ENCODE measurements at regions not wholly inside any gene's neighbourhood (a gene's known extent, or its start where the extent isn't known, plus 50 kb on each side); places are given as distances from the start of the nearest gene placed in this dataset.

DNA sequence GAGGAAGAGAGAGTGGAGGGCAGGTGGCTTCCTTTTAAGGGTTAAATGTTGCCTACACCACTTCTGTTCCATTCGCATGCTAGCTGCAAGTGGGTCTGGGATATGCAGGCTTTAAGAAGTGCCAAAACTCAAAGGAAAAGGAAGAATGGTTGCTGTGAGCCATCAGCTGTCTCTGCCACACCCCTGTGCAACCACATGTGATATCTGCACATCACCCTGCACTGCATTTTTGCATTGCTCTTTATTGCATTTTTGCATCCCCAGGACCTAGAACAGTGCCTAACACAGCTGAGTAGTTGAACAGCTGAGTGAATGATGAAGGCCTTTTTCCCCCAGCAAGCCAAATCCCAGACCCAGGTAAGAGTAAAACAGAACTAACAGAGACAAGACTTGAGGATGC lies 136.1 kb downstream of the ZIC5 start:
- DNase-seq (ENCODE audit: low read depth in 2 of 2), result no peak
- TF ChIP-seq, protein P1, sequence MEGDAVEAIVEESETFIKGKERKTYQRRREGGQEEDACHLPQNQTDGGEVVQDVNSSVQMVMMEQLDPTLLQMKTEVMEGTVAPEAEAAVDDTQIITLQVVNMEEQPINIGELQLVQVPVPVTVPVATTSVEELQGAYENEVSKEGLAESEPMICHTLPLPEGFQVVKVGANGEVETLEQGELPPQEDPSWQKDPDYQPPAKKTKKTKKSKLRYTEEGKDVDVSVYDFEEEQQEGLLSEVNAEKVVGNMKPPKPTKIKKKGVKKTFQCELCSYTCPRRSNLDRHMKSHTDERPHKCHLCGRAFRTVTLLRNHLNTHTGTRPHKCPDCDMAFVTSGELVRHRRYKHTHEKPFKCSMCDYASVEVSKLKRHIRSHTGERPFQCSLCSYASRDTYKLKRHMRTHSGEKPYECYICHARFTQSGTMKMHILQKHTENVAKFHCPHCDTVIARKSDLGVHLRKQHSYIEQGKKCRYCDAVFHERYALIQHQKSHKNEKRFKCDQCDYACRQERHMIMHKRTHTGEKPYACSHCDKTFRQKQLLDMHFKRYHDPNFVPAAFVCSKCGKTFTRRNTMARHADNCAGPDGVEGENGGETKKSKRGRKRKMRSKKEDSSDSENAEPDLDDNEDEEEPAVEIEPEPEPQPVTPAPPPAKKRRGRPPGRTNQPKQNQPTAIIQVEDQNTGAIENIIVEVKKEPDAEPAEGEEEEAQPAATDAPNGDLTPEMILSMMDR (IDR thresholded peaks at IDR 0.05; ENCODE audit: low read depth, low read length), result no peak
- H3K4me3 ChIP-seq (replicated peaks in 1 of 2; ENCODE audit: low read depth in 2 of 2, low read length in 2 of 2), result no peak overlapping the region

DNA sequence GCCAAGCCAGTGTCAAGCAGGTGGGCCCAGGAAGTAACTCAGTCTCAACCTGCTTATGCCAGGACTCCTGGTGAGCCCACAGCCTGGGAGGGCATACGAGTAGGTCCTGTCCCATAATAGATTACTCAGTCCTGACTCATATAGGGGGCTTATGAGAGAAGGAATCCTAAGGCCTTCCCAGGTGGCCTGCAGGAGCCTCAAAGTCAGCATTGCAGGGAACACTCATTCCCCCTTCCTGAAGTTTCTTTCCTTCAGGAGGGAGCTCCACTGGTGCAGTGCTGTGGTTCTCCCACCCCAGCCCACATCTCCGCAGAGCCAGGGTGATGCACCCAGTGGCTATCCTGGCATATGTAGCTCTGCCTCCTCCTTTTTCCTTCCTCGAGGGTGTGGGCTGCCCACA lies 137.3 kb downstream of the ZIC5 start:
- DNase-seq (ENCODE audit: low read depth in 2 of 2), result no peak
- H3K4me3 ChIP-seq (replicated peaks in 1 of 2; ENCODE audit: low read depth in 2 of 2, low read length in 2 of 2), result no peak overlapping the region
- TF ChIP-seq, protein P1 (IDR thresholded peaks at IDR 0.05; ENCODE audit: low read depth, low read length), result no peak

DNA sequence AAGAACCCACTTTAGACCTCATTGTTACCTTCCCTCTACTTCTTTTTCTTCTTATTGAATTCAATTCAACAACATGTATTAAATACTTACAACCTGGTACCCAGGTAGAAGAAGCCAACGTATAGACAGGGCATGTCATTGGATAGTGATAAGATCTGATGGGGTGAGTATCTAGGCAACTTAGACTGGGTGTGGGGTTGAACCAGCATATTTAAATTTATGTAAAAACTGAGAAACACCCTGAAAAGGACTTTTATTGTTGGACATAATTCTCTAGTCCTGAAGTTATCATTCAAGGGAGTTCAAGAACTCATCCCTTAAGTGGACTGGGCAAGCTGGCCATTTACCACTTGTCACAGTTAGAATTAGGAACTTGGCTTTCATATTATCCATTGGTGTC lies 139.2 kb downstream of the ZIC5 start:
- no peak overlapping the region for H3K4me3 ChIP-seq (replicated peaks in 1 of 2; ENCODE audit: low read depth in 2 of 2, low read length in 2 of 2)
- DNase-seq (ENCODE audit: low read depth in 2 of 2), result no peak
- TF ChIP-seq, protein P1 (IDR thresholded peaks at IDR 0.05; ENCODE audit: low read depth, low read length), result no peak

DNA sequence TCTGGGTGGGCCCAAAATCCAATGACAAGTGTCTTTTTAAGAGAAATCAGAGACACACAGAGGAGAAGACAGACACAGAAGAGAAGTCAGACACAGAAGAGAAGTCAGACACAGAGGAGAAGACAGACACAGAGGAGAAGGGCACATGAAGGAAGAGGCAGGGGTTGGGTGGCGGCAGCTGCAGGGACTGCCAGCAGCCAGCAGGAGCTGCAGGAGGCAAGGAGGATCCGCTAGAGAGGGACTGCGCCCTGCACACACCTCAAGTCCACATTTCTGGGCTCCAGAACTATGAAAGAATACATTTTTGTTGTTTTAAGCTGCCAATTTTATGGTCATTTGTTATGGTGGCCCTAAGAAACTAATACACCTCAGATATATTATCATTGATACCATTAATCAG lies 140.6 kb downstream of the ZIC5 start:
- no peak overlapping the region for H3K4me3 ChIP-seq (replicated peaks in 1 of 2; ENCODE audit: low read depth in 2 of 2, low read length in 2 of 2)
- TF ChIP-seq, protein P1 (IDR thresholded peaks at IDR 0.05; ENCODE audit: low read depth, low read length), result no peak
- DNase-seq (ENCODE audit: low read depth in 2 of 2), result no peak

DNA sequence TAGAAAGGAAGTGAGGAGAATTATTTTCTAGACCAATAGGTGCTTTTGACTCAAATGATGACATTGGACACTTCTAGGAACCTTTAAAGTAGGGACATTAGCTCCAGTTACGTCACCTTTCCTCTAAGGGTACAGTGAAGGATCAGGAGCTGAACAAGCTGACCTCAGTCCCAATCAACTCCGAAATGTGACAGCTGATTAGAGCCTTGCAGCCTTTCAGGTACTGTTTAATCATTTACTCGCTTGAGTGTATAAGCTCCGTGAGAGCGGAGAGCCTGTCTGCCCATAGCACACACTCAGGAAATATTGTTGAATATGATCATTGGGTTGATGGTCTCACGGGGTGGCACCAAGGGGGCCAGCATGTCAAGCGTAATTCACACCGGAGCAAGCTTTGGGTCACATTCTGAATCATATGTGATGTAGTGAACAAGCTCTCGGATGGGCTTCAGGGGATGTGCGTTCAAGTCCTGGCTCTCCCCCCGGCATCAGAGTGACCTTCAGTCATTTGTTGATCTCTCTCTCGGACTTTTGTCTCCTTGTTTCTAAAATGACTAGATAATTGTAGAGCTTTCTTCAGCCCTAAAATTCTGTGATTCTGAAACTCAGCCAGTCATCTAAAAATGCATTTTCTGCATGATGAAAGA lies 141.9 kb downstream of the ZIC5 start:
- TF ChIP-seq, protein P1 (IDR thresholded peaks at IDR 0.05; ENCODE audit: low read depth, low read length), result no peak
- H3K4me3 ChIP-seq (replicated peaks in 1 of 2; ENCODE audit: low read depth in 2 of 2, low read length in 2 of 2), result no peak overlapping the region
- DNase-seq (ENCODE audit: low read depth in 2 of 2), result no peak

DNA sequence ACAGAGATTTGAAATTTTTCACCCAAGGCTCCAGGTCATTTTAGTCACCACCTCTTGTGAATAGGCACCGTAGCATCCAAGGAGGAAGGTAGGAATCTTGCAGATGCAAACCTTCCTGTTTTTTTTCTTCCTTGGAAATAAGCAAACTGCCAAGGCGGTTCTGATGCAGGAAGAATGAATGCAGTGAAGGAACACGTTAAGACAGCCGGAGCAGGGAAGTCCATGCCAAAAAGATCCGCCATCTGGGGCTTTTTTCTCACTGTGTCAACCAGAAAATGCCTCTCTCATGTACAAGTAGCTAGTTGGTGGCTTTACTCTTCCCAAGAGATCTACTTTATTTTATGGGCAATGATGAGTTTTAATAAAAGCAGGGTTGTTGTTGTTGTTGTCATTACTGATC lies 142.4 kb downstream of the ZIC5 start:
- TF ChIP-seq, protein P1 (IDR thresholded peaks at IDR 0.05; ENCODE audit: low read depth, low read length), result no peak
- H3K4me3 ChIP-seq (replicated peaks in 1 of 2; ENCODE audit: low read depth in 2 of 2, low read length in 2 of 2), result no peak overlapping the region
- no peak for DNase-seq (ENCODE audit: low read depth in 2 of 2)

DNA sequence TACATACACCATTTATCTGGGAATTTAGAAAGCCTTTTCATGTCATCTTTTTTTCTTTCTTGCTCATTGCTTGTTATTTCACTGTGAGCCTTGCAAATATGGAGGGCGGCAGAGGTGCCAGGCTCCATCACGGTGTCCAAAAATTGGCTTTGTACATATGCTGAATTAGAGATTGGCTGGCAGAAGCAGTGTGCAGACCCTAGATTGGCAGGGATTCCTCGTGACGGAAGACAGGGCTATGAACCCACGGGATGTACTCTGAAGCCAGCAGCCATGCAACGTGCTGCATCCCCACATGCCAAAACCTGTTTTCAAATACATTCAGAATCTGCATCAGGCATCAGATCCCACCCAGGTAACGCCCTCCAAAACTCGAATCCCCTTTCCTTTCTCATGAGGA lies 142.8 kb downstream of the ZIC5 start:
- H3K4me3 ChIP-seq (replicated peaks in 1 of 2; ENCODE audit: low read depth in 2 of 2, low read length in 2 of 2), result no peak overlapping the region
- TF ChIP-seq, protein P1 (IDR thresholded peaks at IDR 0.05; ENCODE audit: low read depth, low read length), result no peak
- DNase-seq (ENCODE audit: low read depth in 2 of 2), result no peak

All from cardiac fibroblast (primary cell).